OCI-LY1 (cell line): ENCODE measurements at regions not wholly inside any gene's neighbourhood (a gene's known extent, or its start where the extent isn't known, plus 50 kb on each side); places are given as distances from the start of the nearest gene placed in this dataset.

Source experiments
- H2AFZ ChIP-seq: fragments of 200-600 bp; sonication (generic), shearing (Covaris generic); 2 replicates; pipeline ENCODE4 v1.6.0; 2014; ENCODE audit warnings: antibody characterized with exemption, mild to moderate bottlenecking, low read length
- H3F3A ChIP-seq: fragments of 200-600 bp; sonication (generic), shearing (Covaris generic); 2 replicates; pipeline ENCODE4 v1.6.0; 2014; ENCODE audit warnings: mild to moderate bottlenecking, antibody characterized with exemption, low read length, moderate library complexity; ENCODE audit not compliant: insufficient read depth
- H3K27ac ChIP-seq: fragments of 200-600 bp; sonication (generic); 2 replicates; pipeline ENCODE4 v1.5.1; 2014; ENCODE audit warnings: low read length, mixed run types, mild to moderate bottlenecking, low read depth; ENCODE audit not compliant: poor library complexity, severe bottlenecking
- H3K27me3 ChIP-seq: fragments of 200-600 bp; sonication (generic); 2 replicates; pipeline ENCODE4 v1.6.0; 2014; ENCODE audit warnings: antibody characterized with exemption, mild to moderate bottlenecking, low read length, moderate library complexity; ENCODE audit not compliant: insufficient read depth
- H3K36me3 ChIP-seq: fragments of 200-600 bp; sonication (generic); 2 replicates; pipeline ENCODE4 v1.6.1; 2014; ENCODE audit warnings: mild to moderate bottlenecking, antibody characterized with exemption, low read length, moderate library complexity, mixed read lengths; ENCODE audit not compliant: insufficient read depth
- H3K4me1 ChIP-seq: fragments of 200-600 bp; sonication (generic); 2 replicates; pipeline ENCODE4 v1.5.1; 2014; ENCODE audit warnings: mild to moderate bottlenecking, low read length, moderate library complexity; ENCODE audit not compliant: insufficient read depth, severe bottlenecking
- H3K4me2 ChIP-seq: fragments of 200-600 bp; sonication (generic), shearing (Covaris generic); 2 replicates; pipeline ENCODE4 v1.6.1; 2014; ENCODE audit warnings: low read length
- H3K4me3 ChIP-seq: fragments of 200-600 bp; sonication (generic); 2 replicates; pipeline ENCODE4 v1.5.1; 2014; ENCODE audit warnings: low read length, low read depth, mild to moderate bottlenecking, mixed read lengths; ENCODE audit not compliant: poor library complexity, severe bottlenecking
- H3K79me2 ChIP-seq: fragments of 200-600 bp; shearing (Covaris generic); 2 replicates; pipeline ENCODE4 v1.6.1; 2016; ENCODE audit warnings: mixed run types, low read length, mixed read lengths; ENCODE audit not compliant: insufficient read depth
- H3K9ac ChIP-seq: fragments of 200-600 bp; sonication (generic), shearing (Covaris generic); 2 replicates; pipeline ENCODE4 v1.6.1; 2014; ENCODE audit warnings: mild to moderate bottlenecking, low read length, mixed read lengths
- H3K9me2 ChIP-seq: fragments of 200-600 bp; sonication (generic), shearing (Covaris generic); 2 replicates; pipeline ENCODE4 v1.6.1; 2014; ENCODE audit warnings: low read depth, mild to moderate bottlenecking, low read length, mixed read lengths
- H3K9me3 ChIP-seq: fragments of 200-600 bp; shearing (Covaris generic); 2 replicates; pipeline ENCODE4 v1.6.1; 2014; ENCODE audit warnings: low read length, mixed read lengths
- H4K20me1 ChIP-seq: fragments of 200-600 bp; sonication (generic), shearing (Covaris generic); 2 replicates; pipeline ENCODE4 v1.6.0; 2016; ENCODE audit warnings: mild to moderate bottlenecking, low read length; ENCODE audit not compliant: insufficient read depth
- CTCF ChIP-seq: fragments of 200-600 bp; sonication (generic), shearing (Covaris generic); IDR thresholded peaks from 2 replicates; pipeline ENCODE4 v1.5.1; 2017; ENCODE audit warnings: mild to moderate bottlenecking, antibody characterized with exemption, low read length, moderate library complexity, mixed read lengths
- EZH2 ChIP-seq: fragments of 200-600 bp; sonication (generic), shearing (Covaris generic); IDR thresholded peaks from 2 replicates; pipeline ENCODE4 v1.8.0; 2017; ENCODE audit warnings: borderline replicate concordance, mixed run types, mild to moderate bottlenecking, antibody characterized with exemption, low read length, moderate library complexity, mixed read lengths

GRCh38 chr22:49017482-49018329 is 810.0 kb downstream of the BRD1 start:
- Histone ChIP-seq H3K4me3 (no peak overlapping the region), H3K9me3 (no peaks in the 10 kb centered on the region), H3K9ac (no peak overlapping the region), H4K20me1 (no peaks in the 10 kb centered on the region), H2AFZ (no peak overlapping the region), H3K4me2 (no peak overlapping the region), H3K4me1 (no peaks in the 10 kb centered on the region), H3K27me3 (peaks cover 10% of the 10 kb centered on the region), H3K9me2 (no peaks in the 10 kb centered on the region), H3K36me3 (no peaks in the 10 kb centered on the region), H3K79me2 (no peaks in the 10 kb centered on the region), H3K27ac (no peak overlapping the region), H3F3A (no peaks in the 10 kb centered on the region)
- TF ChIP-seq CTCF, result no peak
- TF ChIP-seq EZH2, result no peak

GRCh38 chr22:49016909-49017481 is 810.7 kb downstream of the BRD1 start:
- no peak for TF ChIP-seq CTCF
- no peak for TF ChIP-seq EZH2
- Histone ChIP-seq H4K20me1 (no peaks in the 10 kb centered on the region), H2AFZ (no peak overlapping the region), H3F3A (no peaks in the 10 kb centered on the region), H3K9me2 (no peaks in the 10 kb centered on the region), H3K36me3 (no peaks in the 10 kb centered on the region), H3K4me1 (no peaks in the 10 kb centered on the region), H3K9me3 (no peaks in the 10 kb centered on the region), H3K4me2 (no peak overlapping the region), H3K79me2 (no peaks in the 10 kb centered on the region), H3K4me3 (no peak overlapping the region), H3K9ac (no peak overlapping the region), H3K27ac (no peak overlapping the region), H3K27me3 (peaks cover 10% of the 10 kb centered on the region)

- Histone ChIP-seq H3K9me3 (no peaks in the 10 kb centered on the region), H4K20me1 (no peaks in the 10 kb centered on the region), H2AFZ (no peak overlapping the region), H3K9ac (no peak overlapping the region), H3K4me3 (no peak overlapping the region), H3K9me2 (no peaks in the 10 kb centered on the region), H3K4me2 (no peak overlapping the region), H3K4me1 (no peaks in the 10 kb centered on the region), H3K27ac (no peak overlapping the region), H3F3A (no peaks in the 10 kb centered on the region), H3K79me2 (no peaks in the 10 kb centered on the region), H3K27me3 (peaks cover 10% of the 10 kb centered on the region), H3K36me3 (no peaks in the 10 kb centered on the region)
- TF ChIP-seq CTCF, result no peak
- TF ChIP-seq EZH2, result no peak
Observed at GRCh38 chr22:49015993-49016908, 811.4 kb downstream of the BRD1 start.
